Astrocyte (in vitro differentiated cells and primary cell): ENCODE measurements at regions not wholly inside any gene's neighbourhood (a gene's known extent, or its start where the extent isn't known, plus 50 kb on each side); places are given as distances from the start of the nearest gene placed in this dataset.

ENCODE experiments used
- DNase-seq: peaks from one replicate; pipeline ENCODE4 v3.0.0-alpha.2; 2010; ENCODE audit warnings: low read depth
- FAIRE-seq: peaks from 2 replicates; lab custom pipeline; 2011; peaks lifted over from hg19 to GRCh38; lab: Jason Lieb, UNC
- H2AFZ ChIP-seq: 2 replicates; pipeline ENCODE4 v1.6.0; 2012; ENCODE audit warnings: low read depth, low read length, inconsistent platforms
- H3K27ac ChIP-seq: 2 replicates; pipeline ENCODE4 v1.5.1; 2011; ENCODE audit warnings: low read depth, low read length, inconsistent platforms
- H3K27me3 ChIP-seq: 2 replicates; pipeline ENCODE4 v1.6.0; 2011; ENCODE audit warnings: low read length, inconsistent platforms; ENCODE audit not compliant: insufficient read depth
- H3K36me3 ChIP-seq: 2 replicates; pipeline ENCODE4 v1.5.1; 2011; ENCODE audit warnings: low read length, inconsistent platforms; ENCODE audit not compliant: insufficient read depth
- H3K4me1 ChIP-seq: 2 replicates; pipeline ENCODE4 v1.5.1; 2011; ENCODE audit warnings: low read length, inconsistent platforms; ENCODE audit not compliant: insufficient read depth
- H3K4me2 ChIP-seq: 2 replicates; pipeline ENCODE4 v1.6.0; 2012; ENCODE audit warnings: low read length, inconsistent platforms
- H3K4me3 ChIP-seq: 2 replicates; pipeline ENCODE4 v1.5.1; 2011; ENCODE audit warnings: low read depth, mild to moderate bottlenecking, low read length, inconsistent platforms; ENCODE audit not compliant: insufficient read depth
- H3K79me2 ChIP-seq: 2 replicates; pipeline ENCODE4 v1.6.0; 2012; ENCODE audit warnings: mild to moderate bottlenecking, low read length, inconsistent platforms; ENCODE audit not compliant: insufficient read depth
- H3K9ac ChIP-seq: 2 replicates; pipeline ENCODE4 v1.6.0; 2012; ENCODE audit warnings: mild to moderate bottlenecking, low read length, inconsistent platforms
- H3K9me3 ChIP-seq: 2 replicates; pipeline ENCODE4 v1.5.1; 2012; ENCODE audit warnings: low read depth, mild to moderate bottlenecking, low read length, inconsistent platforms; ENCODE audit not compliant: insufficient read depth
- H4K20me1 ChIP-seq: 2 replicates; pipeline ENCODE4 v1.6.0; 2012; ENCODE audit warnings: low read length, inconsistent platforms; ENCODE audit not compliant: insufficient read depth
- H3K27ac Mint-ChIP-seq: one replicate; pipeline ENCODE4 v1.8.0; 2021; ENCODE audit warnings: mild to moderate bottlenecking, mixed read lengths; ENCODE audit not compliant: unreplicated experiment
- H3K27me3 Mint-ChIP-seq: one replicate; pipeline ENCODE4 v1.8.0; 2021; ENCODE audit warnings: low read depth, mixed read lengths; ENCODE audit not compliant: unreplicated experiment
- H3K36me3 Mint-ChIP-seq: one replicate; pipeline ENCODE4 v1.8.0; 2021; ENCODE audit warnings: low read depth, mixed read lengths; ENCODE audit not compliant: unreplicated experiment
- H3K4me1 Mint-ChIP-seq: one replicate; pipeline ENCODE4 v1.8.0; 2021; ENCODE audit warnings: low read depth, mixed read lengths; ENCODE audit not compliant: unreplicated experiment
- H3K4me3 Mint-ChIP-seq: one replicate; pipeline ENCODE4 v1.8.0; 2021; ENCODE audit warnings: mild to moderate bottlenecking, moderate library complexity, mixed read lengths; ENCODE audit not compliant: unreplicated experiment
- H3K9me3 Mint-ChIP-seq: one replicate; pipeline ENCODE4 v1.8.0; 2021; ENCODE audit warnings: mild to moderate bottlenecking, mixed read lengths; ENCODE audit not compliant: unreplicated experiment
- EZH2 ChIP-seq: IDR thresholded peaks from 2 replicates; pipeline ENCODE4 v1.6.1; 2012; ENCODE audit warnings: mild to moderate bottlenecking, low read length, inconsistent platforms; ENCODE audit not compliant: insufficient read depth
- TF ChIP-seq, protein P1 (sequence below): IDR thresholded peaks from 2 replicates; pipeline ENCODE4 v1.5.1; 2011; ENCODE audit warnings: low read depth, mild to moderate bottlenecking, inconsistent platforms, low read length, moderate library complexity; ENCODE audit not compliant: insufficient read depth

DNA sequence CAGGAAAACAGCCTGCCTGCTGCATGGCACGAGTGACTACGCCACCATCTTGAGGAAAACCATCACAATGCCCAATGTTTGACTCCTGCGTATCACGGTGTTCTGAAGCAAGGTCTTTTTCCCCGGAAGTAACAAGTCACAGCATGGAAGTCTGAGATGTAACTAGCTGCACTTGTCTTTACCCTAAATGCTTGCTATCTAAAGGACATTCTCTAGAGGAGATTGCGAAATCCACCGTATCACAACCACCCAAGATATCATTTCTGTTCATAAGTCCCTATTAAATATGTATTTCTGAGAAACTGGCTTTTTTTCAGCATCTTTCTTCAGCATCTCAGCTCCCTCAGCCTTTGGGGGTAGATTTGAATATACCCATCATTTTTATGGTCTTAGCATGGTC is 1565.1 kb downstream of the ARAP2 start:
- H3K27me3 Mint-ChIP-seq = no peaks in the 10 kb centered on the region
- Histone ChIP-seq H3K4me3 (no peak overlapping the region), H4K20me1 (no peaks in the 10 kb centered on the region), H3K27me3 (no peaks in the 10 kb centered on the region), H2AFZ (no peak overlapping the region), H3K36me3 (no peaks in the 10 kb centered on the region), H3K4me2 (no peak overlapping the region), H3K9me3 (no peaks in the 10 kb centered on the region), H3K27ac (no peak overlapping the region), H3K9ac (no peak overlapping the region), H3K79me2 (no peaks in the 10 kb centered on the region), H3K4me1 (no peaks in the 10 kb centered on the region)
- no peak overlapping the region for H3K27ac Mint-ChIP-seq
- H3K4me3 Mint-ChIP-seq = no peak overlapping the region
- DNase-seq (no peak), FAIRE-seq (no peak)
- peaks cover 14% of the 10 kb centered on the region for H3K4me1 Mint-ChIP-seq
- no peaks in the 10 kb centered on the region for H3K36me3 Mint-ChIP-seq
- H3K9me3 Mint-ChIP-seq = no peaks in the 10 kb centered on the region
- no peak for TF ChIP-seq EZH2
- TF ChIP-seq, protein P1, sequence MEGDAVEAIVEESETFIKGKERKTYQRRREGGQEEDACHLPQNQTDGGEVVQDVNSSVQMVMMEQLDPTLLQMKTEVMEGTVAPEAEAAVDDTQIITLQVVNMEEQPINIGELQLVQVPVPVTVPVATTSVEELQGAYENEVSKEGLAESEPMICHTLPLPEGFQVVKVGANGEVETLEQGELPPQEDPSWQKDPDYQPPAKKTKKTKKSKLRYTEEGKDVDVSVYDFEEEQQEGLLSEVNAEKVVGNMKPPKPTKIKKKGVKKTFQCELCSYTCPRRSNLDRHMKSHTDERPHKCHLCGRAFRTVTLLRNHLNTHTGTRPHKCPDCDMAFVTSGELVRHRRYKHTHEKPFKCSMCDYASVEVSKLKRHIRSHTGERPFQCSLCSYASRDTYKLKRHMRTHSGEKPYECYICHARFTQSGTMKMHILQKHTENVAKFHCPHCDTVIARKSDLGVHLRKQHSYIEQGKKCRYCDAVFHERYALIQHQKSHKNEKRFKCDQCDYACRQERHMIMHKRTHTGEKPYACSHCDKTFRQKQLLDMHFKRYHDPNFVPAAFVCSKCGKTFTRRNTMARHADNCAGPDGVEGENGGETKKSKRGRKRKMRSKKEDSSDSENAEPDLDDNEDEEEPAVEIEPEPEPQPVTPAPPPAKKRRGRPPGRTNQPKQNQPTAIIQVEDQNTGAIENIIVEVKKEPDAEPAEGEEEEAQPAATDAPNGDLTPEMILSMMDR = no peak

DNA sequence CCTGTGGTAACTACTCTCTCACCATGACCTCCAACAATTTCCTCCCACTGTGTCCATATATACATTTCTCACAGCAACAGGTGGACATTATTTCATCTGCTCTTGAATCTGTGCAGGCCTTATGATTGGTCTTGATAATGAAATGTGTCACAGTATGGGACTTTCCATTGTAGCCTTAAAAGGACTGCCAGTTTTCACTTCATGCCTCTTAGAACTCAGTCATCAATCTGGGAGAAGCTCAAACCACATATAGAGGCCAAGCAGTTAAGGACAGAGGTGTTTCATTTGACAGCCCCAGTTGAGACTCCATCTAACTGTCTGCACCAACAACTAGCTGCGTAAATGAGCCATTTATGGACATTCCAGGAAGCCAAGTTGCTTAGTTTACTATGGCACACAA is 1534.8 kb downstream of the ARAP2 start:
- no peaks in the 10 kb centered on the region for H3K4me1 Mint-ChIP-seq
- DNase-seq (no peak), FAIRE-seq (no peak)
- no peaks in the 10 kb centered on the region for H3K36me3 Mint-ChIP-seq
- Histone ChIP-seq H3K27me3 (no peaks in the 10 kb centered on the region), H3K36me3 (no peaks in the 10 kb centered on the region), H3K9me3 (no peaks in the 10 kb centered on the region), H3K79me2 (no peaks in the 10 kb centered on the region), H3K27ac (no peak overlapping the region), H2AFZ (no peak overlapping the region), H3K9ac (no peak overlapping the region), H3K4me3 (no peak overlapping the region), H3K4me2 (no peak overlapping the region), H3K4me1 (no peaks in the 10 kb centered on the region), H4K20me1 (no peaks in the 10 kb centered on the region)
- no peak overlapping the region for H3K27ac Mint-ChIP-seq
- H3K4me3 Mint-ChIP-seq = no peak overlapping the region
- no peak for TF ChIP-seq EZH2
- TF ChIP-seq, protein P1 = no peak
- no peaks in the 10 kb centered on the region for H3K27me3 Mint-ChIP-seq
- peaks cover 8% of the 10 kb centered on the region for H3K9me3 Mint-ChIP-seq

DNA sequence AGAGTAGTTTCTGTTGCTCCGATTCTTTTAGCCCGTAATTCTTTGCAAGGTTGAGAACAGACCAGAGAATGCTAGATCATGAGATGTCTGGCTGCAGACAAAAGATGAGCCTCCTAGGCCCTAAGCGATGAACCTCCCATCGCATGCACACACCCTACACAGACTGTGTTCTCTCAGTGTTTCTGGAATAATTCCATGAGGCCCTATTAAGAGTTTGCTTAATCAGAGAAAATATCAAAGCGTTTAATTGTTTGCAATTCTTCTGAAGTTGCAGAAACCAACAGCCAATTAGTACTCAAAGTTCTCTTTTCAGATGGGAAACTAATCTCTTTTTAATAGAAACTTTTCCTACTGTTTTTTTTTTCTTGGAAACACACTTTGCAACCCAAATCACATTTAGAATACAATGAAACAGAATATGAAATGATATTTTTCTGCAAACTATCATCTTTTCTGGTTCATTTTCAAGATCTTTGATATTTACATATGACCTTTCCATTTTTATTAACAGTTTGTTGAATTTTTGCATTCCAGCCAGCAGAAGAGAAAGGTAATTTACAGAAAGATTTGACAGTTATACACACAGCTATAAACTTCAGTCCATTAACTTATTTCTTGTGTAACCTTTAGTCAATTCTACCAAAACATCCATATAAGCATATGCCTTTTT is 1525.6 kb downstream of the ARAP2 start:
- no peaks in the 10 kb centered on the region for H3K9me3 Mint-ChIP-seq
- TF ChIP-seq, protein P1 = no peak
- TF ChIP-seq EZH2 = no peak
- Histone ChIP-seq H3K27me3 (no peaks in the 10 kb centered on the region), H3K36me3 (no peaks in the 10 kb centered on the region), H3K79me2 (no peaks in the 10 kb centered on the region), H3K27ac (no peak overlapping the region), H3K4me1 (no peaks in the 10 kb centered on the region), H4K20me1 (no peaks in the 10 kb centered on the region), H2AFZ (no peak overlapping the region), H3K4me2 (no peak overlapping the region), H3K9ac (no peak overlapping the region), H3K9me3 (no peaks in the 10 kb centered on the region), H3K4me3 (no peak overlapping the region)
- H3K4me3 Mint-ChIP-seq = no peak overlapping the region
- FAIRE-seq = no peak
- H3K36me3 Mint-ChIP-seq = no peaks in the 10 kb centered on the region
- H3K27ac Mint-ChIP-seq = no peak overlapping the region
- no peak for DNase-seq
- H3K4me1 Mint-ChIP-seq = peaks cover 7% of the 10 kb centered on the region
- no peaks in the 10 kb centered on the region for H3K27me3 Mint-ChIP-seq
